Stimulated activated CD8-positive, alpha-beta memory T cell treated with anti-CD3 and anti-CD28 coated beads, Interleukin-15, amount 100 ng/mL, for 1 hour (primary cell): ENCODE measurements at regions not wholly inside any gene's neighbourhood (a gene's known extent, or its start where the extent isn't known, plus 50 kb on each side); places are given as distances from the start of the nearest gene placed in this dataset.

Experiments used
- DNase-seq: peaks from one replicate; pipeline ENCODE4 v3.0.0-alpha.2; 2020; ENCODE audit warnings: low read depth

GRCh38 chr13:23983671-23984070 is 86.4 kb upstream of the C1QTNF9B start:
- DNase-seq, result no peak

GRCh38 chr13:23984546-23984945 is 87.2 kb upstream of the C1QTNF9B start:
- no peak for DNase-seq

- DNase-seq, result no peak
Observed at GRCh38 chr13:23985060-23985459, 87.8 kb upstream of the C1QTNF9B start.

GRCh38 chr13:23985839-23986238 is 88.5 kb upstream of the C1QTNF9B start:
- no peak for DNase-seq

- no peak for DNase-seq
Observed at GRCh38 chr13:23986619-23987018, 89.3 kb upstream of the C1QTNF9B start.

GRCh38 chr13:23987331-23987894 is 90.1 kb upstream of the C1QTNF9B start:
- DNase-seq, result no peak

GRCh38 chr13:23988546-23989122 is 91.3 kb upstream of the C1QTNF9B start:
- no peak for DNase-seq

GRCh38 chr13:23990455-23990854 is 93.2 kb upstream of the C1QTNF9B start:
- DNase-seq, result no peak

GRCh38 chr13:23991119-23991518 is 93.8 kb upstream of the C1QTNF9B start:
- no peak for DNase-seq

- DNase-seq, result no peak
Observed at GRCh38 chr13:23992781-23993679, 95.7 kb upstream of the C1QTNF9B start.

- no peak for DNase-seq
Observed at GRCh38 chr13:23993680-23993985, 96.3 kb upstream of the C1QTNF9B start.

GRCh38 chr13:23995283-23996073 is 98.2 kb upstream of the C1QTNF9B start:
- DNase-seq, result no peak

- DNase-seq, result no peak
Observed at GRCh38 chr13:23996456-23996855, 99.2 kb upstream of the C1QTNF9B start.

GRCh38 chr13:23999424-23999823 is 102.1 kb upstream of the C1QTNF9B start:
- no peak for DNase-seq

GRCh38 chr13:24002206-24002815 is 105.0 kb upstream of the C1QTNF9B start:
- no peak for DNase-seq

- DNase-seq, result no peak
Observed at GRCh38 chr13:24004142-24004899, 107.0 kb upstream of the C1QTNF9B start.

- DNase-seq, result no peak
Observed at GRCh38 chr13:24004971-24005370, 107.7 kb upstream of the C1QTNF9B start.

GRCh38 chr13:24005755-24006281 is 108.5 kb upstream of the C1QTNF9B start:
- DNase-seq, result no peak

GRCh38 chr13:24006520-24007248 is 109.4 kb upstream of the C1QTNF9B start:
- DNase-seq, result no peak

GRCh38 chr13:24007979-24008620 is 110.8 kb upstream of the C1QTNF9B start:
- DNase-seq, result no peak
